ENCODE measurements at regions not wholly inside any gene's neighbourhood (a gene's known extent, or its start where the extent isn't known, plus 50 kb on each side); places are given as distances from the start of the nearest gene placed in this dataset.

DNA sequence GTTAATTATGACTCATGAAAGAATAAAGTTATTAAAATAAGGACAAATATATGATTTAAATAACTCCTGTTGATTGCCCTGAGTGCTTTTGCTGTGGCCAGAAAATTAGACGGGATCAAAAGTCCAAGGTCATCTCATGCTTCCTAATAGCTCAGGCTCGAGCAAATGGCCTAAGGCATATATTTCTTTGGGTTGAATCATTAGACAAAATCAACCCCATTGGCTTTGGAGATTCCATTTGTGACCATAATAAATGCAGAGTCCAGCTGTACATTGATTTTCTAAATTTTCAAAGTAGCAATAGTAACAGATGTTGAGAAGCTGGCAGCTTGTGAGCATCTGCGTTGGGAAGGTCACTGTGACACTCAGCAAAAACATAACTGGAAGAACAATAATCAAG, 464.5 kb upstream of the TGFBR2 start:
- TF ChIP-seq, protein P1, sequence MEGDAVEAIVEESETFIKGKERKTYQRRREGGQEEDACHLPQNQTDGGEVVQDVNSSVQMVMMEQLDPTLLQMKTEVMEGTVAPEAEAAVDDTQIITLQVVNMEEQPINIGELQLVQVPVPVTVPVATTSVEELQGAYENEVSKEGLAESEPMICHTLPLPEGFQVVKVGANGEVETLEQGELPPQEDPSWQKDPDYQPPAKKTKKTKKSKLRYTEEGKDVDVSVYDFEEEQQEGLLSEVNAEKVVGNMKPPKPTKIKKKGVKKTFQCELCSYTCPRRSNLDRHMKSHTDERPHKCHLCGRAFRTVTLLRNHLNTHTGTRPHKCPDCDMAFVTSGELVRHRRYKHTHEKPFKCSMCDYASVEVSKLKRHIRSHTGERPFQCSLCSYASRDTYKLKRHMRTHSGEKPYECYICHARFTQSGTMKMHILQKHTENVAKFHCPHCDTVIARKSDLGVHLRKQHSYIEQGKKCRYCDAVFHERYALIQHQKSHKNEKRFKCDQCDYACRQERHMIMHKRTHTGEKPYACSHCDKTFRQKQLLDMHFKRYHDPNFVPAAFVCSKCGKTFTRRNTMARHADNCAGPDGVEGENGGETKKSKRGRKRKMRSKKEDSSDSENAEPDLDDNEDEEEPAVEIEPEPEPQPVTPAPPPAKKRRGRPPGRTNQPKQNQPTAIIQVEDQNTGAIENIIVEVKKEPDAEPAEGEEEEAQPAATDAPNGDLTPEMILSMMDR (conservative IDR thresholded peaks at IDR 0.05) = no peak
- no peak overlapping the region for H3K27ac ChIP-seq

DNA sequence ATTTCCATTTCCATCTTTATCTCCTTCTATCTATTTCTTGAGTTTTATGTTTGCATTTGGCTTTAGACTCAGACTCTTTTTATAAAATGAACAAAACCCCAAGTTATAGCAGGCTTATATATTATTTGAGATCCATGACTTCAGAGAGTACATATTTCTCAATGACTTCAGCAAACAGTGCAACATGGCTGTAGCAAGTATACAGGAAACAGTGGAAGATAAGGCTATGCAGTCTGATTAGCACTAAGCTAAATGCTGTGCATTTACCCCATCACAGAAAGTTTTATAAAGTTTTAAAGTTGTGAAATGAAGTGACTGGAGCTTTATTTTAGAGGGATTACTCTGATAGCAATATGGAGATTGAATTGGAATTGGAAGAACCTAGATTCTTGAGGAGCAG, 463.5 kb upstream of the TGFBR2 start:
- TF ChIP-seq, protein P1 (conservative IDR thresholded peaks at IDR 0.05) = no peak
- no peak overlapping the region for H3K27ac ChIP-seq

DNA sequence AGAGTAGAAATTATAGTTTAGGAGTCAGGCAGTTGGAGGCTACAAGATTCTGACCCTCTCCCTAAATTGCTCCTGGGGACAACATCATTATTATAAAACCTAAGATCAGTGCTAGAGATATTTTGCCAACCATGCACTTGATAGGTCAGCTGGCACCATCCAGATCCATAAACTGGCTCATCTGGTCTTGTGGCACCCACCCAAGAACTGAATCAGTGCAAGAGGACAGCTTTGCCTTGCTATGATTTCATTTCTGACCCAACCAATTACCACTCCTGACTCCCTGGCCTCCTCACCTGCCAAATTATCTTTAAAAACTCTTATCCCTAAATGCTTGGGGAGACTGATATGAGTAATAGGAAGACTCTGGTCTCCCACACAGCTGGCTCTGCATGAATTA, 461.1 kb upstream of the TGFBR2 start:
- no peak overlapping the region for H3K27ac ChIP-seq
- TF ChIP-seq, protein P1 (conservative IDR thresholded peaks at IDR 0.05) = no peak

DNA sequence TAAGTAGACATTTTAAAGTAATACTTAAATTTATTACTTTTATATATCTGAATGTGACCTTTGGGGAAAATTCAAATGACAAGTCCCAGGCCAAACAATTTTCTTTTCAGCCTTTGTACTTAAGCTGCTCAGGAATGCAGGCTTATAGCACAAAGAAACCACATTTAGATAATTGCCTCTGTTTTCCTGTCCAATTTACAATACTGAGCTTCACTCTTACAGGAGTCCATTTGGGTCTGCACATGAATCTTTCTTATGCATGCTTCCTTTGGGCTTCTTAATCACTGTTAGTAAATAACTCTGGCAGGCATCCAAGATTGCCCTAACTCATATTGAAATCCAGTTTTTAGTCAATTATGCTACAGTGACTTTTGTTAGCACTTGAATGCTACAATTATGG, 459.4 kb upstream of the TGFBR2 start:
- TF ChIP-seq, protein P1 (conservative IDR thresholded peaks at IDR 0.05) = no peak
- H3K27ac ChIP-seq = no peak overlapping the region

DNA sequence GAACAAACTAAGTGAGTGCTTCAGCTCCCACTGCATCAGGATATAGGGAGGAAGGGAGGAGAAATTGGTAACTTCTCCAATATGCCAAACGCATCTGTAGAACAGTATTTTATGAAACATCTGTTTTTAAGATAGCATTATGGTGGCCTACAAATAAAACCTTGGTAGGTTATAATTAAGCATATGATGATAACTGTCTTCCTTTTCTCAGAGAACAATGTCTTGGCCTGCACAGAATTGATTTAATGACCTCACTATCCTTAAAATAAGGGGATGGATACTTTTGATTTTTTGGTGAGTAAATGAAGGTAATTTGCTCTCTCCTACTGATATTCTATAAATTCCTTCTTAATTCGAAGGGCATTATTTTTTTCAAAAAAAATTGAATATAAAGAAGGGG, 451.5 kb upstream of the TGFBR2 start:
- no peak overlapping the region for H3K27ac ChIP-seq
- TF ChIP-seq, protein P1 (conservative IDR thresholded peaks at IDR 0.05) = no peak

DNA sequence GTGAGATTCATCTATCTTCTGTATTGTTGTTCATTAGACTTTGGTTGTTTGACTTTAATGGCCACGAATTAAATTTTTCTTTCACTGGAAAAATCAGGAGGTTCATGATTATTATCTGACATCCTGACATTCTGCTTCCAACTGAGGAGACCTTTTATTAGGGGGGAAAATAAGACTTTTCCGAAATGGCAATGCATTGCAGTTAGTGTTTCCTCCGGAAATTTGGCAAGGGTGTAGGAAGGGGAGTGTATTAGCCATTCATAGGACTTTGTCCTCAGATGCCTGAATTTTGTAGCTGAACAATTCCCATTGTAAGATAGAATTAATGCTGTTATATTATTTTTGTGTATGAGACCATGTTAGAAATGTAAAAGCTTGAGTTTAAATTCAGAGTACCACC, 450.6 kb upstream of the TGFBR2 start:
- no peak overlapping the region for H3K27ac ChIP-seq
- TF ChIP-seq, protein P1 (conservative IDR thresholded peaks at IDR 0.05) = no peak

DNA sequence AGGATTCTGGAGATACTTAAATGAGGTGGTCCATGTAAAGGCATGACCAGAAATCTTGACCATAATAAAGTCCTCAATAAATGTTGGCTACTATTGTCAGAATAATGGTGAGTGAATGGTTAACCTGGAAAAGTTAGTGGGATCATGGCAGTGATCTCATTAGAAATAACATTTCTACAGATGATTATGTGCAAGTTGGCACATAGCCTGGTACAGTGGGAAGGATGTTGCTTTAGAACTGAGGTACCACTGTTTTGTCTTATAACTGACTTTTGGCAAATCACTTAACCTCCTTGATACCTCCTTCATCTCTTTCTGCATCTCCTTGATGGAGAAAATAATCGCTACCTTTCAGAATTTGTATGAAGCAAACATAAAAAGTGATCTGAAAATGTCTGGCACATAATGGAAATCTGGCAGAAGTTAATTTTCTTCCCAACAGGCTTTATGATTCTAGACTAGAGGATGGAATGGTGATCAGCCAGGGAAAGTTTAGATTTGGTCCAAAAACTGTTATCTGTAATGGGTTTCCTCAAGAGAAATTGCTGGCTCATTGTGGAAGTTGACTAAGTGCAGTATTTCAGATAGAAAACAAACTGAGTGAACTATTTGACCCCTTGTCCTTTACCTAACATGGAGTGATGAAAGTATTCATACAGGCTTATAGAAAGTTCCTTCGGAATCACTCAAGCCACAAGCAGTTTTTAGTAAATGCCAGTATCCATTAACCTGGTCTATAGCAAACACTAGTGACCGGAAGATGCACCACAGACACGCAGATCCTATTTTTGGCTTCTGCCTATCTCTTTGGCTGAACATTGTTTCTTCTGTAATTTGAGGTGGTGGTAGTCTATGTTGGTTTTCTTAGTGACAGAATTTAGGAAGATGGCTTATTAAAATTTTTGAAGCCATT, 449.6 kb upstream of the TGFBR2 start:
- H3K27ac ChIP-seq = no peak overlapping the region
- TF ChIP-seq, protein P1 (conservative IDR thresholded peaks at IDR 0.05) = no peak

Data from VCaP (cell line).